CD4-positive, alpha-beta T cell treated with Interleukin-10 for 1 hour (primary cell): ENCODE measurements at regions not wholly inside any gene's neighbourhood (a gene's known extent, or its start where the extent isn't known, plus 50 kb on each side); places are given as distances from the start of the nearest gene placed in this dataset.
"Not testable (repeated sequence)": the region's sequence is repeated elsewhere in the genome, so short reads cannot be mapped to it uniquely, and the experiment has no call there.

Experiments
- DNase-seq: peaks from one replicate; pipeline ENCODE4 v3.0.0-alpha.2; 2020

DNA sequence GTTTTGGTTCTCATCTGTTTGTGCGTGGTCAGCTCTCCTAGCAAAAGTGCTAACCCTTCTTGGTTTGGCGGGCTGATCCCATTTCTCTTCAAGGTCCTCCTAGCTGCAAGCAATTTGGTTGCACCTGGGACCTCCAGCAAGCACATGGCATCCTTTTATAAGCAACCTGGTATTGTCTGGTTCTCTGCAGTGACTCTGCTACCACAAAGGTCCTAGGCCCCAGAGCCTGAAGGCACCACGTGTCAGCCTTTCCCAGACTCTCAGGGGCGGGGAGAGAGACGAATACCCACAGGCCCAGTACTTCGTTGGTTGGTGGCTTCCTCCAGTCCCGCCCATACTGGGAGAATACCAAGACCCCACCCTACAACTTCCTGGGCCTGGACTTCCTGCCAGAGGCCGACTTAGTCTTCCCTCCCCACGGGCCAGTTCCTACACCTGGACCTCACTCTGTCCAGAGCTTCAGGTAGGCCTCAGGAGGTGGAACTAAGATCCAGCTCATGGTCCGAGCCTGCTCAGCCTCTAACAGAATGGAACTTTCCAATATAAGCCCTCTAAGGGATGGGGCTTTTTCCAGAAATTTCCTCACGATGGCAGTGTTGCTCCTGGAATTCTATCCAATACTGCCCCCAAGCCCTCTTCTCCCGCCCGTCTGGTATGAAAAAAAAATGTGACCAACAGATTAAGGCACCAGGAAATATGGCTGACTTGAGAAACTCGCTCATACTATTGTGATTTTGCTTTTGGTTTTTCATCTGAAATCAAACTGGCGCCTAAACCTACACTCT lies 192.5 kb upstream of the STK26 start:
- peak; percentile 67 for DNase-seq

DNA sequence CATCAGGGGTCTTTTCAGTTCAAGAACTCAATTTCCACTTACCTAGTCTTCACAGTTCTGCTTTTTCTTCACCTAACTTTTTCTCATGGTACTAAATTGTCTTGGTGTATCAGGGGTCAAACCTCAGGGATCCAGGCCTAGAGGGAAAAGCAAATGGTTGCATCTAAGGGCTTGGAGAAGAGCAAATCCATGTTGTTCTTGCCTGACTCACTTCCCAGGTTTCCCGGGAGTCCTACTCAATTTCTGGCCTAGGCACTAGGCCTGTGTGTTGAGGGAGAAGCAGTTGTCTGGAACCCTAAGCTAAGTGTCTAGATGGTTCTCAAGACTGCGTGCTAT lies 191.9 kb upstream of the STK26 start:
- DNase-seq, result no peak

DNA sequence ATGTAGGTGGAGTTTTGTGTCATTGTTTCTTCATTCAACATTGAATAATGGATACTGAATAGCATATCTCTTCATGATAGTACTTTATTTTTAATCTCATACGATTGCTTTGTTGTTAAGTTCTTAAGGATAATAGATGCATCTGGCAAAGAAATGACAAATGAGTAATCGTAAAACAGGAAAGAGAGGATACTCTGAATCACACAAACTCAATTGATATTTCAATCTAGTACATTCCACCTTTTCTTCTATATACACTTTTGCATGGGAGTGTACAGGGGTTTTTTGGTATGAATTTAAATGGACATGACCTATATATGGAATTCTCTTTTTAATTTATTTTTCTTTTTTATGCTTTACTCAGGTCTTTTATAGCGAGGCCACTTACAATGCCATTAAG lies 186.9 kb upstream of the STK26 start:
- DNase-seq, result no peak

DNA sequence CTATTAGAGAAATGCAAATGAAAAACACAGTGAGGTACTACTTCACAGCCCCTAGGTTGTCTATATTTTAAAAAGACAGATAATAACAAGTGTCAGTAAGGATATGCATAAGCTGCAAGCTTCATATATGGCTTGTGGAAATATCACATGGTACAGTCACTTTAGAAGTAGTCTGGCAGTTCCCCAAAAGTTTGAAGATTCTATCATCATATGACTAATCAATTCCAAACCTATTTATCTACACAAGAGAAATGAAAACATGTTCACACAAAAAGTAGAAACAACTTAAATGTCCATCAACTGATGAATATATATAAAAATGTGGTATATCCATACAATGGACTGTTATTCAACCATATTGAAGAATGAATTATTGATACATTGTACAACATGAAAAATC lies 185.8 kb upstream of the STK26 start:
- no peak for DNase-seq

DNA sequence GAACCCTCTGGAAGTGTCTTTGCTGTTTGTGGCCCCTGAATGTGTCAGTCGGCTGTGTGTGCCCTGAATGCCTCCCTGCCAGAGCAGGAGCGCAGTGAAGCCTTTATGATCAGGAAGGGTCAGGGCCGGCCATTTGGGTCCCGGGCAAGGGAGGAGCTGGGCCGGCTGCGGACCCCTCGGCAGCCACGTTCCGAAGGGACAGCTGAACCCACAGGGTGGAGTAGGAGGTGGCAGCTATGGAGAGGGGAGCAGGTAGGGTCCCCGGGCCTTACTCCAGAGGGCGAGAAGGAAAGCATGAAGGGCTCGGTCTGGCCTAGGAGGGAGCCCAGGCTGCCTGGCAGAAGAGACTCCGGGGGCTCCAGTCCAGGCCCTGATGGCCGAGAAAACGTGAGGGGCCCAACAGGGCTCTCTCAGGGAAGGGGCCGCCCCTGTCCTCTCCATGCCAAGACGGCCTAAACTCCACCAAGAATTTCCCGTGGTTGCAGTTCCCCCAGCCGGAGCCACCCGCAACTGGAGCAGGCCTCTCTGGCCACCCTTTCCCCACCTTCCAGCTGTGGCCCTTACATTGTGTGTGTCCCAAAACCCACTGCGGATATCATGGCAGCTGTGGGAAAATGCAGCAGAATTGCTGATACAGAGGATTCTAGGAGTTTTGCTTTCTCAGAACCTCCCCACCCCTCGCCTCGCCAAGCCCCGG lies 182.2 kb upstream of the STK26 start:
- DNase-seq, result no peak

DNA sequence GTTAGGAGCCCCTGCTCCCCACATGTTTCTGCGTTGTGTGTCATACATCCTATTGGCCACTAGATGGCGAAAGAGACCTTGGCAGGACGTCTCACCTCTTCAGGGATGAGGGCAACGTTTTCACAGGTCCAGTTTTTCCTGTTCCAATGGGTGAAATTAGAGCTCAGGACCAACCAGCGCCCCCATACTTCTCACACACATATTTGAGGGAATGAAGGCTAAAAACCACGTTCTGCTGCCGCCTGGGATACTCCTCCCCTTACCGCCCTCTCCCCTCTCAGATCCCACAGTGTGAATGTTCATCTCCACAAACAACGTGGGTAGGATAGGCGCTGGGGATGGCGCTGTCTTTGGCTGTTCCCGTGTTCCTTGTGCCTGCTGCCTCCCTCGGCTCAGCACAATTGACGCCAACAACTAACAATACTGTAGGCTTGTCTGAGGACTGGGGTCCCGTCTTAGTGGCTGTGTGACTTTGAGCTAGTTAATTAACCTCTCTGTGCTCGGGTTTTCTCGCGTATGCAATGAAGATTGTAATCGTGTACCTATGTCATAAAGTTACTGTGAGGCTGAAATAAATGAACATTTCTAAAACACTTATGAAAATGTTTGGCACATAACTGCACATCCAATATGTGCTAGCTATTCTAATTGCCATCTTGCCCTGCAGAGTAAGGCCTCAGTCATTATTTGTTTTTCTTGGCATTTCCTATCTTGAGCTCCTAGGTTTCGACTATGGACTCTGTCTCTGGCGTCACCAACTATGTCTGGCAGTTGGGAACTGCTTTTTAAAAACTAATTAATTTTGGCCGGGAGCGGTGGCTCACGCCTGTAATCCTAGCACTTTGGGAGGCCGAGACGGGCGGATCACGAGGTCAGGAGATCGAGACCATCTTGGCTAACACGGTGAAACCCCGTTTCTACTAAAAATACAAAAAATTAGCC lies 181.3 kb upstream of the STK26 start:
- peak; percentile 59 for DNase-seq

DNA sequence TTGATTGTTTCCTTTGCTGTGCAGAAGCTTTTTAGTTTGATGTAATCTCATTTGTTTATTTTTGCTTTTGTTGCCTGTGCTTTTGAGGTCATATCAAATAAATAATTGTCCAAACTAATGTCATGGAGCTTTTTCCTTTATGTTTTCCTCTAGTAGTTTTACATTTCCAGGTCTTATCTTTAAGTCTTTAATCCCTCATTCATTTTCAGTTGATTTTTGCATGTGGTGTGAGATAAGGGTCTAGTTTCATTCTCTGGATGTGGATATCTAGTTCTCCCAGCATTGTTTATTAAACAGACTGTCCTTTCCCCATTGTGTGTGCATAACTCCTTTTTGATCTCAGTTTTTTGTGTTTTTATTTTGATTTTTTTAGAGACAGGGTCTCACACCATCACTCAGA lies 179.1 kb upstream of the STK26 start:
- no peak for DNase-seq

DNA sequence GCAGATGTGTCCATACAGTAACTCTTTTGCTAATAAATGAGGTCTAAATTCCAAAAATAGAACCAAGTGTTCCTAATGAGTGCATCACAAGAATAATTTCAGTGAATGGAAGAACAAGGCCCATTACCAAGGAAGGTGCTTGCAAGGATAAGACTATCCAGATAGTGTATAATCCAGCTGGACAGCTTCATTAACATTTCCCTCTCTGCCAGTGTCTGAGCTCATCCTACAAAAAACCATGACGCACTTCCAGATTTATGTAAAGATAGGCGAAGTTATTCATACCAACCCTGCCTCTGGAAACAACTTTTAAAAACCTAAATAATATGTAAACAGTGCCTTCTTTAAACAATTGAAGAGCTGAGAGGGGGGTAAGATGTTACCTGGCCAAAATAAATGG lies 177.9 kb upstream of the STK26 start:
- DNase-seq, result no peak

DNA sequence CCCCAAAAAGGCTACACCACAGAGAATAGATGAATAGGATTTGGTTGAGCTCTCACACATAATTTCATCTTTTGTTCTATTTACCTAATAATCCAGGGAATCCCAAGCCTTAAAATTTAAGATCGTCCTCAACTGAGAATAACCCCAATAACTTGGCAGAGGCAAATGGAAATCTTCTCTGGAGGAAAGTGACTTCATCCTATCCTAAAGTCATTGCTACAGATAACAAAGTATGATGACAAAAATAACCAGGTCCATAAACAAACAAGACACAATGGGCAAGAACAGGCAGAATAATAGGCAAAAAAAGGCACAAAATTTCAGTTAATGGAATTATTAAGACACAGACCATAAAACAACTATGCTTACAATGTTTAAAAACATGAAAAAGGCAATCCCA lies 177.3 kb upstream of the STK26 start:
- DNase-seq, result no peak

DNA sequence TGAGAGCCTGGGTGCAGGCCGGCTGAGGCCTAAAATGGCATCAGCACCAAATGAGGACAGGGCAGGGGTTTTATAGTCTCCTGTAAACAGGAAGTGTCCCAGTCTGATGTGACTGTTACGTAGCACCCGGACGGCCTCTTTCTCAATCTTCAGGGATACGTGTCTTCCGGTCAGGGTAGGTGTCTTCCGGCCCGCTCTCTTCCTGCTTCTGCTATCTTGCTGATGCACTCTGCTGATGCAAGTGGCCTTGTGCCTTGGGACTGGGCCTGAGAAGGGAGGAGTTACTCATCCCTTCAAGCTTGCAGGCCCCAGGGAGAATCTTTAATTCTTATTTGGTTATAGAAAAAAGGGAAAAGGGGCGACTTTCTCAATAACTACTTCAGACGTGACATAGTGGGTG lies 172.1 kb upstream of the STK26 start:
- DNase-seq, result not testable (repeated sequence)

DNA sequence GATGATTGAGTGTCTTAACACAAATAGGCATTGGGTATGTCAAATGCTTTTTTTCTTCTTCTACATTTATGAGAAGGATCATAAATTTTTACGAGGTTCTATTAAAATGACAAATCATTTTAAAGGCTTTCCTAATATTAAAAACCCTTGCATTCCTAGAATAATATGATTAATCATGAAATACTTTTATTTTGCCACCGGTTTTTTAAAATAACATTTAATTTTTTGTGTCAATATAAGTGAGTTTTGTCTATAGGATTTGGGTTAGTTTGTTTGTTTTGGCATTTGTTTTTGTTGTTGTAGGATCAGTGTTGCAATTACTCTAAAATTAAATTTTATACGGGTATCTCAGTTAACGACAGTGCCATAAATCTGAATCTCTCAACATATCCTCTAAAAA lies 169.7 kb upstream of the STK26 start:
- DNase-seq, result no peak

DNA sequence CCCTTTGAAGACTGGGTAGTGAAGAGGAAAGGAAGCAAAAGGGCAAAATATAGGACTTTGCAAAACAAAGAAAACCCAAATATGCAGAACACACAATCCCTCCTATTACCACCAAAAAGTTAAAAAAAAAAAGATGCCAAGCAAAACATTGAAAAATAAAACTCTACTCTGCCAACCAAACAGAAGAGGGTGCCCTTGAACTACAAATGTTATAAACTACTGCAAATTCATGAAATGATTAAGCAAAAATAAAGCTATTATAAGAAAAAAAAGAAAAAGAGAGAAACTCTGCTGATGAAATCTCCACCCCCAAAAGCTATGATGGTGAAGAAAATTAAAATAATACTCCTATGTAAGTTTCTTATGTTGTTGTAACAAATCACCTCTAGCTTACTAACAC lies 168.5 kb upstream of the STK26 start:
- DNase-seq, result peak; percentile 28

DNA sequence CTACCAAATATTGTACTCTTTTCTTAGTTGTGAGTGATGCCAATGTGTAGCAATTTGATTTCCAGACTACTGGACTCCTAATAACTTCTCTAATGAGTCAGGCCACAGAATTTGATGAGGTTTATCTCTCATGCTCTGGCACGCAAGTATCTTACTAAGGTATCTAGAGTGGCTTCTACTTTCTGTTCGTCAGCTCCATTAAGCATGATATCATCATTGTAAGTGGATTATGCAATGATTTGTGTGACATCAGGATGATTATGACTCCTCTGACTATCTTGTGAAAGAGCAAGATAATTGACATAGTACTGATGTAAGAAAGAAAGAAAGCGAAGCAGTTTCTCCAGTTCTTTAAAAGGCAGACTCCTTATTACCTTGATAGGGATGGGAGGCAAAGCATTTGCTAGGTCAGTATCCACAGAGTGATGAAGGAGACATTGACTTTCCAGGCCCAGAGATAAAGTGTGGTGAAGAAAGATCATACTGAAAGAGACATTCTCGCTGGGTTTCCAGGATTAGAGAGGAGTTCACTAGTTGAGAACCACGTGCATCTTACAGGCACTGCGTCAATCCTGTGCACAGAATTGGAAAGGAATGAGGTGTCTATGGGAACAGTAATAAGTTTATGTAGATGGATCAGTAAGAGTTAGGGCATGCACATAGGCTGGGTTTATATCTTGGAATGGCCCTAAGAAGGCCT lies 161.9 kb upstream of the STK26 start:
- no peak for DNase-seq

DNA sequence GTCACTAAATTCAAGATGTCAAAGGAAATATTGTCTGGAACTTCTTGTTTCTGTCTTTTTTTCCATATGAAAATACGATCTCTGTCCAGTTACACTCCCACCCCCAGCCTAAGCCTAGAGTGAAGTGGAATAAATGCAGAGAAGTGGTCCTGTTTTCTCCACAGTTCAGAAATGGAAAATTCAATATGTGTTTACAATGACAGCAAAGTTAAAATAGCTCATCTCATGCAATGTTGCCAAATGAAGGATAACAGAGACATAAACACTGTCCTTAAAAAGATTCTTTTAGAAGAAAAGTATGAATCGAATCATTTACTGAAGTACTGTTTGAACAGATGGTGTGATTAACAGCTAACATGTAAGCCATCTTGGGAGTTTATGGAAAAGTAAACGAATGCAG lies 160.8 kb upstream of the STK26 start:
- DNase-seq, result no peak

DNA sequence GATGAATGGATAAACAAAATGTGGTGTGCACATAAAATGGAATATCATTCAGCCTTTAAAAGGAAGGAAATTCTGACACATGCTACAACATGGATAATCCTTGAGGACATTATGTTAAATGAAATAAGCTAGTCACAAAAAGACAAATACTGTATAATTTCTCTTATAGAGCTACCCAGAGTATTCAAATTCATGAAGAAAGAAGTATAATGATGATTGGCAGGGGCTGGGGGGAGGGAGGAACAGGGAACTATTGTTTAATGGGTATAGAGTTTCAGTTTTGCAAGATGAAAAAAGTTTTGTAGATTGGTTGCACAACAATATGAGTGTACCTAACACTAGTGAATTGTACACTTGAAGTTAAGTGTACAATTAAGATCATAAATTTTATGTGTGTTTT lies 153.9 kb upstream of the STK26 start:
- no peak for DNase-seq

DNA sequence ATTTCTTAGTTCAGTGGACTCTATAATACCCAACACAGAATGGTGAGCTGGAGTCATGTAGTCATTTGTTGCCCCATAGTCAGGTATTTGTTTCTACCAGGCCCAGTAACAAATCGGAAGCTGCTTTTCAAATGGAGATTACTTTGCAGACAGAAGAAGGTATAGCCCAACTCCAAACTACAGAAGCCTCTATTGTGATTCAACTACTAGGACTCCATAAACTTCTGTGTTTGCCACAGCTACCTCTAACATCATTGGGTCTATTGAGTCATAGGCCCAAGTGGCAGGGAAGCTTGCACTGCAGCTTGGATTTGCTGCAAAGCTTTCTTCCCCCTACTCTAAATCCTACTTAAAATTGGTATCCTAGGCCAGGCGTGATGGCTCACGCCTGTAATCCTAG lies 148.8 kb upstream of the STK26 start:
- DNase-seq, result no peak

DNA sequence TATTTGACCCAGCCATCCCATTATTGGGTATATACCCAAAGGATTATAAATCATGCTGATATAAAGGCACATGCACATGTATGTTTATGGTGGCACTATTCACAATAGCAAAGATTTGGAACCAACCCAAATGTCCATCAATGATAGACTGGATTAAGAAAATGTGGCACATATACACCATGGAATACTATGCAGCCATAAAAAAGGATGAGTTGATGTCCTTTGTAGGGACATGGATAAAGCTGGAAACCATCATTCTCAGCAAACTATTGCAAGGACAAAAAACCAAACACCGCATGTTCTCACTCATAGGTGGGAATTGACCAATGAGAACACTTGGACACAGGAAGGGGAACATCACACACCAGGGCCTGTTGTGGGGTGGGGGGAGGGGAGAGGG lies 147.3 kb upstream of the STK26 start:
- not testable (repeated sequence) for DNase-seq

DNA sequence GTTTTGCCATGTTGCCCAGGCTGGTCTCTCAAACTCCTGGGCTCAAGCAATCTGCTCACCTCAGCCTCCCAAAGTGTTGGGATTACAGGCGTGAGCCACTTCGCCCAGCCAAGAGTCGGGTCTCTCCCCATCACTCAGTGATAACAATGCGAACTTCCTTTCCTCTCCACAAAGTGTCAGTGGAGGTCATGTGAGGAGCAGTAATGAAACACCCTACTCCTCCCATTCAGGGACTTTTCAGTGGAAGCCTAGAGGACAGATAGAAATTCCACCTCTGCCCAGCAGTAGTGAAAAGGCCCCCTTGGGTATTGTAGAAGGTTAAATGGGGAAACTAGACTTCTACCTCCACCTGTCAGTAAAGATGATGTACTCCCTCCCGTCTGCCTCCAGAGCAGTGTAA lies 141.9 kb upstream of the STK26 start:
- no peak for DNase-seq

DNA sequence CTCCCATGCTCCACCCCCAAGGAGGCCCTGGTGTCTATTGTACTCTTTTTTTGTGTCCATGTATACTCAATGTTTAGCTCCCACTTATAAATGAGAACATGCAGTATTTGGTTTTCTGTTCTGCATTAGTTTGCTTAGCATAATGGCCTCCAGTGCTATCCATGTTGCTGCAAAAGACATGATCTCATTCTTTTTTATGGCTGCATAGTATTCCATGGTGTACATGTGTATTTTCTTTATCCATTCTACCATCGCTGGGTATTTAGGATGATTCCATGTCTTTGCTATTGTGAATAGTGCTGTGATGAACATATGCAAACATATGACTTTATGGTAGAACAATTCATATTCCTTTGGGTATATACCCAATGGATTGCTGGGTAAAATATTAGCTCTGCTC lies 138.1 kb upstream of the STK26 start:
- not testable (repeated sequence) for DNase-seq

DNA sequence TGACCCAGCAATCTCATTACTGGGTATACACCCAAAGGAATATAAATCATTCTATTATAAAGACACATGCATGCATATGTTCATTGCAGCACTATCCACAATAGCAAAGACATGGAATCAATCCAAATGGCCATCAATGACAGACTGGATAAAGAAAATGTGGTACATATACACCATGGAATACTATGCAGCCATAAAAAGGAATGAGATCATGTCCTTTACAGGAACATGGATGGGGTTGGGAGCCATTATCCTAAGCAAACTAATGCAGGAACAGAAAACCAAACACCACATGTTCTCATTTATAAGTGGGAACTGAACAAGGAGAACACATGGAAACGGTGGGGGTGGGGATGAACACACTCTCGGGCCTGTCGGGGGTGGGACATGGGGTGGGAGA lies 129.2 kb upstream of the STK26 start:
- DNase-seq, result not testable (repeated sequence)

DNA sequence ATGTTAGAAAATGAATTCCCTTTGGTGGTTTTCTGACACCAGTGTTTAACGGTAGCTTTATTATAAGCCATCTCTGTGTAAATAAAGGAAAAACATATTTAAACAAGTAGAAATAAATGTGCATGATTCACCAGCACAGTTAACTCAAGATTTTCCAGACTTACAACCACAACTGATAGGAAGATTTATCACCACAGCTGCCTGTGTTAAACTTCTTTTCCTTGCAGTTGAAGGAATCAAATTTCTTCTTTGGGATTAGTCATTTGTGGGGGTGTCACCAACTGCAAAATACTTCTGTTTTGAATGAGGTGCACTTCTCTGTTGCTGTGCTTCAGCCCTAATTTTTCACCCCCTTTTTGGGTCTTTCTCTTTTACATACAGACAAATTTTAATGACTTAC lies 128.1 kb upstream of the STK26 start:
- DNase-seq, result no peak

DNA sequence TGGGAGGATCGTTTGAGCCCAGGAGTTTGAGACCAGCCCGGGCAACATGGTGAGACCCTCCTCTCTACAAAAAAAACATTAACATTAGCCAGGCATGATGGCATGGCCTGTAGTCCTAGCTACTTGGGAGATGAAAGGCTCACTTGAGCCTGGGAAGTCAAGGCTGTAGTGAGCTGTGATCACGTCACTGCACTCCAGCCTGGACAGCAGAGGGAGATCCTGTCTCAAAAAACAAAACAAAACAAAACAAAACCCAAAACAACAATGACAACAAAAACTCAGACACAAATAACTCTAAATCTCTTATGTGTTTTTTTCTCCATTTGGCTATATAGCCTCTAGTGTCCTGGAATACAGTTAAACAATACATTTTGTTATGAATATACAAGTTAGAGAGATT lies 127.3 kb upstream of the STK26 start:
- DNase-seq, result peak; percentile 10

DNA sequence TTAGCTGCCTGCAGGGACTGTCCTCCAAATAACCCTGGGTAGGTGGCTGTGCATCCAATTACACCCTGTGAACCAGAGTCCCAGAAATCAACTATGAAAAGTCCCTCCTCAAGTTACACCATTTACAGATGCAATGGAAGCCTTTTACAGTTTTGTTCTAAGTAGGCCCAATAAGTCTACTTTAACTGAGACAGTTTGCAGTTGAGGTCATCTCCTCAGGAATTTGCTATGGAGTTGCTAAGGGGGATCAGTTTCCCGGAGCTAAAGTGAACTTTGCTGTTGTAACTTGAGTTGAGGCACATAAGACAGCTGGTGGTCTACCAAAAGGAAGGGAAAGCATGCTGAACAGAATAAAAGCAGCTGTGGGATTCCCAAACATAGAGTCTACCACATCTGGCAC lies 121.6 kb upstream of the STK26 start:
- no peak for DNase-seq
